DND-41 (cell line): ENCODE measurements at regions not wholly inside any gene's neighbourhood (a gene's known extent, or its start where the extent isn't known, plus 50 kb on each side); places are given as distances from the start of the nearest gene placed in this dataset.

Source experiments
- EZH2 ChIP-seq: IDR thresholded peaks from 3 replicates; pipeline ENCODE4 v1.6.1; 2012; ENCODE audit warnings: borderline replicate concordance, low read depth, mild to moderate bottlenecking, moderate library complexity, low read length, inconsistent platforms; ENCODE audit not compliant: severe bottlenecking
- TF ChIP-seq, protein P1 (sequence below): IDR thresholded peaks from 2 replicates; pipeline ENCODE4 v1.5.1; 2012; ENCODE audit warnings: borderline replicate concordance, low read length, moderate library complexity, mild to moderate bottlenecking; ENCODE audit not compliant: poor library complexity, severe bottlenecking; ENCODE audit errors: extremely low read depth

DNA sequence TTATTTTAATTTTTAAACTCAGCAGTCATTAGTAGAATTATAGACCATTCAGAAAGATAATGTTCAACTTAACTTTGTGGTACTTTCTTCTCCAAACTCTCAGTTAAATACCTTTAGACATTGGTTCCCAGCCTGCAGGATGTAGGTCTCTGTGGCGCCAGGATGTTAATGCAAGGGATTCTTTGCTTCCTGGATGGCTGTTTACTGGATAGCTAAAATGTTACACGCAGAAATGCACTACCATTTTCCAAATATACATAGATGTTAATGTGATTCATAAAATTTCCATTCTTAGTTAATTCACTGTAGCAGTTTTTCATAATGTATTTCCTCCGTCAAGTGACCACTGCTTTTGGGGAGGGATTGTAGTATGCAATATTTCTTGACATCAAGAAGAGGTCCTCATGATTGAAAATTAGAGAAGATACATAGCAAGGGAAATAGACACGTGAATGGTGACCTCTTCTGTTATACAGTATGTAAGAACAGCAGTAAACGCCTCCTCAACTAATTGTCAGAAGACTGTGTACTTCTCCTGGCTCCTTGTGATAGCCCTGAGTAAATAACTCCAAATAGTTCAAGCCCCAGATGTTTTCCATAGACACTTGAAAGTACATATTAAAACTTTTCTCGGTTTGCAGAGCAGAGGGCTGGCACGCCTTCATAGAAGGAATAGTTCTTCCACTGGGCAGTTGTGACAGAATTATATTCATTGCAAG is 128.8 kb downstream of the LCA5 start:
- TF ChIP-seq, protein P1, sequence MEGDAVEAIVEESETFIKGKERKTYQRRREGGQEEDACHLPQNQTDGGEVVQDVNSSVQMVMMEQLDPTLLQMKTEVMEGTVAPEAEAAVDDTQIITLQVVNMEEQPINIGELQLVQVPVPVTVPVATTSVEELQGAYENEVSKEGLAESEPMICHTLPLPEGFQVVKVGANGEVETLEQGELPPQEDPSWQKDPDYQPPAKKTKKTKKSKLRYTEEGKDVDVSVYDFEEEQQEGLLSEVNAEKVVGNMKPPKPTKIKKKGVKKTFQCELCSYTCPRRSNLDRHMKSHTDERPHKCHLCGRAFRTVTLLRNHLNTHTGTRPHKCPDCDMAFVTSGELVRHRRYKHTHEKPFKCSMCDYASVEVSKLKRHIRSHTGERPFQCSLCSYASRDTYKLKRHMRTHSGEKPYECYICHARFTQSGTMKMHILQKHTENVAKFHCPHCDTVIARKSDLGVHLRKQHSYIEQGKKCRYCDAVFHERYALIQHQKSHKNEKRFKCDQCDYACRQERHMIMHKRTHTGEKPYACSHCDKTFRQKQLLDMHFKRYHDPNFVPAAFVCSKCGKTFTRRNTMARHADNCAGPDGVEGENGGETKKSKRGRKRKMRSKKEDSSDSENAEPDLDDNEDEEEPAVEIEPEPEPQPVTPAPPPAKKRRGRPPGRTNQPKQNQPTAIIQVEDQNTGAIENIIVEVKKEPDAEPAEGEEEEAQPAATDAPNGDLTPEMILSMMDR, result no peak
- no peak for TF ChIP-seq EZH2
